Heart right ventricle (tissue), 16 donors: ENCODE measurements at regions not wholly inside any gene's neighbourhood (a gene's known extent, or its start where the extent isn't known, plus 50 kb on each side); places are given as distances from the start of the nearest gene placed in this dataset.

Experiments
- ATAC-seq, 8 donors: fragments of 200-7000 bp; cut with Tn5 transposase; one replicate each; pipeline ENCODE4 v1.9.1; 2020; ENCODE audit warnings: mild to moderate bottlenecking in 8 of 8, moderate library complexity in 8 of 8, moderate number of reproducible peaks in 1 of 8
- DNase-seq, 2 donors: peaks; one replicate each; pipeline ENCODE4 v3.0.0-alpha.2; 2020
- H3K27ac ChIP-seq, 10 donors: fragments of 200-600 bp; sonication (generic) in 2 of 10; one replicate each; pipeline versions ENCODE4 v1.5.0 to v1.8.0; 2020 to 2022; ENCODE audit warnings: mild to moderate bottlenecking in 3 of 10
- H3K27me3 ChIP-seq, 7 donors: fragments of 200-600 bp; one replicate each; pipeline ENCODE4 v1.8.0; 2021 to 2022; ENCODE audit warnings: mild to moderate bottlenecking in 2 of 7
- H3K36me3 ChIP-seq, 9 donors: fragments of 200-600 bp; sonication (generic) in 1 of 9; one replicate each; pipeline versions ENCODE4 v1.5.0 to v1.8.0; 2020 to 2022; ENCODE audit warnings: mild to moderate bottlenecking in 2 of 9
- H3K4me1 ChIP-seq, 9 donors: fragments of 200-600 bp; sonication (generic) in 1 of 9; one replicate each; pipeline versions ENCODE4 v1.5.0 to v1.8.0; 2020 to 2022; ENCODE audit warnings: mild to moderate bottlenecking in 4 of 9
- H3K4me3 ChIP-seq, 10 donors: fragments of 200-600 bp; sonication (generic) in 2 of 10; one replicate each; pipeline versions ENCODE4 v1.5.0 to v1.8.0; 2020 to 2022; ENCODE audit warnings: mild to moderate bottlenecking in 7 of 10, moderate library complexity in 2 of 10
- H3K9me3 ChIP-seq, 11 donors: fragments of 200-600 bp in 10 of 11; sonication (generic) in 2 of 11; one replicate each; pipeline versions ENCODE4 v1.5.0 to v1.8.0; 2013 to 2022; ENCODE audit warnings: mild to moderate bottlenecking in 2 of 11, control low read depth in 1 of 11, moderate library complexity in 1 of 11
- CTCF ChIP-seq, 9 donors: fragments of 200-600 bp; sonication (generic) in 2 of 9; IDR thresholded peaks; one replicate each; pipeline versions ENCODE4 v1.5.0 to v1.8.0; 2021 to 2022; ENCODE audit warnings: antibody characterized with exemption in 9 of 9, mild to moderate bottlenecking in 5 of 9, moderate library complexity in 1 of 9
- WGBS, 2 donors: extraction: QIAGEN DNeasy Blood & Tissue Kit; methylation state at CpG; one replicate each; pipeline ENCODE4 v1.1.7; 2013; ENCODE audit warnings: inconsistent platforms in 1 of 2; 5-methylcytosine and 5-hydroxymethylcytosine counted together
- intact Hi-C, 10 donors: fragments of 100-400 bp; cut with DNase I; formaldehyde crosslinking; loops; one replicate each; pipeline versions ENCODE4 v1.11.1 to v1.14.2; 2022
- donor health status: Arrhythmogenic right ventricular cardiomyopathy.
- donor health status: ischemic (EF 13 %, LVEDD 7.1; RV severe dilation, severe dysfunction).
- donor health status: healthy with polysubstance abuse.
- donor health status: DM: no; HTN: yes; CAD: no.
- donor health status: DM: no; HTN: no; CAD: no.
- donor health status: ischemic (EF 25% LVEDD 6.9; RV normal size, moderate dysfunction).
- donor health status: ischemic (EF 25% LVEDD 5.7; RV mildly dilated, moderate dysfunction).
- donor health status: healthy.
- donor health status: DM: yes; HTN: yes; CAD: no.
- donor health status: Ischemic cardiomyopathy.
- donor health status: ischemic (EF 35%, LVEDD 5.7; RV mildly dilated, moderate dysfunction).
- donor health status: nonischemic (EF 11% LVEDD 7.7; RV severe dilation, severe dysfunction).
- donor health status: DM: yes; HTN: yes; CAD: no.
- donor health status: PGD.
- donor health status: ischemic (EF 29% LVEDD 5.4; RV normal size, mild dysfunction).
- donor health status: nonischemic (EF 23%, LVEDD 6.1; RV moderate dilation, normal function).

DNA sequence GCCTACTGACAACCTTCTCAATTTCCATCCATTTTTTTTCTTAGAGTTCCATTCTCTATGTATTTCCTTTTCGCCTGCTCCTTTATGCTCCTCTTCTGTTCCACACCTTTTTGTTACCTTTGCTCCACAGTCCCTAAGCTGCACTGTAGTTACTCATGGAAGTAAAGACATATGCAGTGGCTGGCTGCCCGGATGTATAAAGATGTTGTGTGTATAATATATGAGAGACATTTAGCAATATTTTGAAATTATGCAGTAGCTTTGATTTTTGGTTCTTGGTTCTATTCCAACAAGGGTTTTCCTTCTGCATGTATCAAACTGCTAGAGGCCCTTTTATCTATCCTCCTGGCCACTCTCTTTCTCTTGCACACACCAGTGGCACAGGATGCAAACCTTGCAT, 234.9 kb downstream of the DOK5 start:
- no peak overlapping the region for H3K27ac ChIP-seq
- WGBS, 2 donors = 89 to 91% methylated on average over 2 of the region's 2 CpGs
- intact Hi-C loops = no loop called here
- H3K36me3 ChIP-seq = no peaks in the 10 kb centered on the region
- peaks cover 0 to 6% (median 0%) of the 10 kb centered on the region in 11 donors for H3K9me3 ChIP-seq
- no peak for DNase-seq
- no peak overlapping the region for H3K4me3 ChIP-seq
- no peak for ATAC-seq
- H3K4me1 ChIP-seq = no peaks in the 10 kb centered on the region
- H3K27me3 ChIP-seq = peaks cover 0 to 3% (median 0%) of the 10 kb centered on the region in 7 donors
- no peak for TF ChIP-seq CTCF (IDR thresholded peaks at IDR 0.05)

- ATAC-seq (no peak), DNase-seq (no peak)
- Histone ChIP-seq H3K27me3 (peaks cover 0 to 9% (median 0%) of the 10 kb centered on the region in 7 donors), H3K36me3 (no peaks in the 10 kb centered on the region), H3K4me3 (no peak overlapping the region), H3K4me1 (no peaks in the 10 kb centered on the region), H3K9me3 (peaks cover 0 to 6% (median 0%) of the 10 kb centered on the region in 11 donors), H3K27ac (no peak overlapping the region)
- no peak for TF ChIP-seq CTCF (IDR thresholded peaks at IDR 0.05)
- intact Hi-C loops = no loop called here
Measured at GRCh38 chr20:54708229-54708628, 232.8 kb downstream of the DOK5 start.

DNA sequence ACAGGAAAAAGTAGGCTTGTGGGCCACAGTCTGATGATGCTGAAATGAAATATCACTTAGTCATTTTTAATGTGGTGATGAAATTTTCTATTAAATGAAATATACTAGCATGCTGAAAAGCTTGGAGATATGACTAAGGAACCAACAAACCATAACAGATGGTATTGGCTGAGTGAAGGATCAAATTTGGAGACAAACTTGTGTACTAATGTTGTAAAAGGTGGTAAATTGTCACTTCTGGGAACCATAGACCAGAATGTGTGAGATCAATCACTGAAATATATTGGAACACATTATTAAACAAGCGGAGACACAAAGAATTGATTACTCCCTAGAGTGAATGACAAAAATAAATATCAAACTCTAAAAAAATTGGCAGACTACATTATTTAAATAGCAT, 232.4 kb downstream of the DOK5 start:
- Histone ChIP-seq H3K4me1 (no peaks in the 10 kb centered on the region), H3K36me3 (no peaks in the 10 kb centered on the region), H3K27ac (no peak overlapping the region), H3K4me3 (no peak overlapping the region), H3K27me3 (peaks cover 0 to 9% (median 0%) of the 10 kb centered on the region in 7 donors), H3K9me3 (peaks cover 0 to 6% (median 0%) of the 10 kb centered on the region in 11 donors)
- DNase-seq (no peak), ATAC-seq (no peak)
- intact Hi-C loops = no loop called here
- TF ChIP-seq CTCF (IDR thresholded peaks at IDR 0.05) = no peak
- 88 to 94% methylated on average over 1 of the region's 1 CpG for WGBS, 2 donors

DNA sequence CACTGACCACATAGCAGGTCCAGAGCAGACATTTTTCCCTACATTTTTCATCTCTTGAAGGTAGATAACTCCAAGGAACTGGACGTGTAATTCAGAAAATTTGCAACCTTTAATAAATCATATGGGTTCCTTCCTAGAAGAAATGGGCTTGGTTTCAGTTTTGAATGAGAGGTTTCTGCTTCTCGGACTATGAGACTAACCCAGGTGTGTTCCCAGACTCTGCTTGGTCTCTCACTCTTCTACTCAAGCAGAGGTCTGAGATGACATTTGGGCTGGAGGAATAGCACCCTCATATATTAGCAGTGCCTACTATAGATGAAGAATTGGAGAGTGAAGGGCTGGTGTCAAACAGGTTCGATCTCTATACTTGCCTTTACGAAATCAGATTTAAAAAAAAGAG, 231.2 kb downstream of the DOK5 start:
- no peaks in the 10 kb centered on the region for H3K4me1 ChIP-seq
- peaks cover 0 to 8% (median 0%) of the 10 kb centered on the region in 7 donors for H3K27me3 ChIP-seq
- H3K4me3 ChIP-seq = no peak overlapping the region
- no peak for TF ChIP-seq CTCF (IDR thresholded peaks at IDR 0.05)
- peaks cover 0 to 6% (median 0%) of the 10 kb centered on the region in 11 donors for H3K9me3 ChIP-seq
- H3K27ac ChIP-seq = no peak overlapping the region
- WGBS, 2 donors = 66 to 67% methylated on average over 4 of the region's 4 CpGs
- H3K36me3 ChIP-seq = no peaks in the 10 kb centered on the region
- intact Hi-C loops = no loop called here
- DNase-seq (no peak), ATAC-seq (no peak)
